ENCODE measurements at regions not wholly inside any gene's neighbourhood (a gene's known extent, or its start where the extent isn't known, plus 50 kb on each side); places are given as distances from the start of the nearest gene placed in this dataset.
A peak's percentile ranks its signal among the peaks of the same experiment; 100 is the strongest.

DNA sequence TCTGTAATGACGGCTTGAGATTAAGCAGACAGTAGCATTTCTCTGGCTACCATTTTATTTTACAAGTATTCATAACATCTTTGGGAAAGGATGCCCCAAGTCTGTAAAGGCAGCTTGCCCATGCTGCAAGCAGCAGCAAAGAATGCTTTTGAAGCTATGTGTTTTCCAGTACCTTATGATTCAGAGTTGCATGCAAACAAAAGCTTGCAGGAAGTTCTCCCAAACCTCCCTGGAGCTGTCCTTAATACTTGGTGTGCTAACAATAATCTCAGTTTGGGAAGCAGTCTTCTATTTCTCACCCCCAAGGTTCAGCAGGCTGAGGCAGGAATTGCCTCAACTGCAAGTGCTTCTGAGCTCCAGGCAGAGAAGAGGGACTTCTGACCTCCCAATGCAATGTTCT, 60.8 kb downstream of the CCNA1 start:
- DNase-seq = no peak

DNA sequence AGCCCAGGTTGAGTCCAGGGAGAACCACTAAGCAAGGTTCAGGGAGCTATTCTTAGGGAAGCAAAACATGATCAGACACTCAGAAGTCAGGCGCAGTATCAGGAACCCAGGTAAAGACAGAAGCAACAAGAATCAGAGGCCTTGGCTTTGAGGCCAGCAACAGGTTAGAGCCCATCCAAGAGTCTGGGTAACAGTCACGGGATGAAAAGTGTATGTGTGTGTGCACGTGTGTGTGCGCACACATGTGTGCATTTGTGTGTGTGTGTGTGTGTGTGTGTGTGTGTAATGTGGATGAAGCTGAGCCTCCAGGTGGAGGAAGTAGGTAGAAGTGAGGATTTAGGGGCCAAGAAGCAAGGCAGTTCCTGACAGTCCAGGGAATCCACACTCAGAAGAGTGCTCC, 63.1 kb downstream of the CCNA1 start:
- no peak for DNase-seq

- DNase-seq = no peak
These were observed 77.1 kb downstream of the CCNA1 start for GRCh38 chr13:36509369-36509768.

- no peak for DNase-seq
These were observed 80.5 kb downstream of the CCNA1 start for GRCh38 chr13:36512771-36513170.

GRCh38 chr13:36513266-36513665, 81.0 kb downstream of the CCNA1 start:
- DNase-seq = no peak

- DNase-seq = no peak
These were observed 83.2 kb downstream of the CCNA1 start for GRCh38 chr13:36515466-36515865.

DNA sequence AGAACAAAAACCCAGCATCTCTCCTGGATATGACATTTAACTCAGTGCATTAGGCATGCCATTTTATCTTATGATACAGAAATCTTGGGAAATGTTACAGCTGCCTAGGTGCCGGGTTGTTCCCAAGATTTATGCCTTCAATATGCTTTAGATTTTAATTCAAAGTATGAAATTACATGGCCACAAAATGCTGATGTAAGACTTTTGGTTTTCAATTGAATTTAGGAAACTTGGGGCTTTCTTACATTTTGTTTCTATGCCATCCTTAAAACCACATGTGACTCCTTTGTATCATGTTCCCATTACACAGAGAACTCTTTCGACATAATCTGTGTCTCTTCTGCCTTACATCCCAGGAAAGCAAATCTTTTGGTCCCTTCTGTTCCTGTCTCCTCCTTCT, 83.9 kb downstream of the CCNA1 start:
- peak in 1 of 2 donors; percentile 1 for DNase-seq

DNA sequence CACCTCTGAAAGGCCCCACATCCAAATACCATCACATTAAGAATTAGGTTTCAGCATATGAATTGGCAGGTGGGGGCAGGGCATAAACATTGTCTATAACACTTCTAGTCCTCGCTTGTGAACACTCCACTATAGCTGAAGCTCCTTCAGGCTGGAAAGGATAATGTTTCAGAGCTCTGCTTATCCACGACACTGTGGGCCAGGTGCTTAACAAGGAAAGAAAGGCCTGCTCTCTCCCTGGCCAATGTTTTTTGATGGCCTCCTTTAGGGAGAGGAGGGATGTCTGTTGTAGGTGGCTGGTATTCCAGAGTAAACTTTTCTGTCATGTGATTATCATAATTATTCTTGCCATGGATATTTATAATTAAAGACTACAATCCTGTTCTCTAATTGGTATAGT, 86.4 kb downstream of the CCNA1 start:
- no peak for DNase-seq

DNA sequence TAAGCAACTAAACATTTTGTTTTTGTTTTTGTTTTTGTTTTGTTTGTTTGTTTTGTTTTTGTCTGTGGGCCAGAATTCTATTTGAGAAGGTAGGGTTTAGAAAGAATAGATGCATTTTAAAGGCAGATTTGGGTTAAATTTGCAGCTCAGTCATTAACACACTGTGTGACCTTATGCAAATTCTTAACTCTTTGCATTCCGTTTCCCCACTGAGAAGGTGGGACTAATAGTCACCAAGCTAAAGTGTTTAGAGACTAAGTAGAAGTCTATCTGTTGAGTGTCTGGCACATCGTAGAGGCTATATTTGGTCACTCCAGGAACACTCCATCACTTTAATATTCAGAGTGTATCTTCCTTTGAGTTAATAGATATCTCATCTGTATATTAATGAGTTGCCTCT, 87.1 kb downstream of the CCNA1 start:
- DNase-seq = no peak

GRCh38 chr13:36520111-36520510, 87.8 kb downstream of the CCNA1 start:
- no peak for DNase-seq

DNA sequence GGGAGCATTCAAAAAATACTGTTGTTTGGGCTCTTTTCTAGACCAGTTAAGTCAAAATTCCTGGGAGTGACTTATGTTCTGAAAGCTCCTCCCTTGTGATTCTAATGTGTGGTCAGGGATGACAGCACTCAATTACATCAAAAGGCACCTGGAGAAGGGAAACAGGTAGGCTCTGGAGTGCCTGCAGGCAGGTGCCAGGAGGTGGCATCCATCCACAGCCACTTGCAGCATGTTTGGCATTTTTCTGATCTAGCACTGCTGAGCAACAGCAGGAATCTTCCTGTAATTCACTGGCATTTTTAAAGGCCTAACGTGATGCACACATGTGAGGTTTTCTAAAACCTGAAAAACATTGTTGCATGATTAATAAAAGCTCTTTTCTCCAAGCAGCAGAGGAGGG, 94.6 kb downstream of the CCNA1 start:
- DNase-seq = no peak

- DNase-seq = no peak
These were observed 95.8 kb downstream of the CCNA1 start for GRCh38 chr13:36528105-36528504.

GRCh38 chr13:36530050-36530789, 97.9 kb downstream of the CCNA1 start:
- no peak for DNase-seq

DNA sequence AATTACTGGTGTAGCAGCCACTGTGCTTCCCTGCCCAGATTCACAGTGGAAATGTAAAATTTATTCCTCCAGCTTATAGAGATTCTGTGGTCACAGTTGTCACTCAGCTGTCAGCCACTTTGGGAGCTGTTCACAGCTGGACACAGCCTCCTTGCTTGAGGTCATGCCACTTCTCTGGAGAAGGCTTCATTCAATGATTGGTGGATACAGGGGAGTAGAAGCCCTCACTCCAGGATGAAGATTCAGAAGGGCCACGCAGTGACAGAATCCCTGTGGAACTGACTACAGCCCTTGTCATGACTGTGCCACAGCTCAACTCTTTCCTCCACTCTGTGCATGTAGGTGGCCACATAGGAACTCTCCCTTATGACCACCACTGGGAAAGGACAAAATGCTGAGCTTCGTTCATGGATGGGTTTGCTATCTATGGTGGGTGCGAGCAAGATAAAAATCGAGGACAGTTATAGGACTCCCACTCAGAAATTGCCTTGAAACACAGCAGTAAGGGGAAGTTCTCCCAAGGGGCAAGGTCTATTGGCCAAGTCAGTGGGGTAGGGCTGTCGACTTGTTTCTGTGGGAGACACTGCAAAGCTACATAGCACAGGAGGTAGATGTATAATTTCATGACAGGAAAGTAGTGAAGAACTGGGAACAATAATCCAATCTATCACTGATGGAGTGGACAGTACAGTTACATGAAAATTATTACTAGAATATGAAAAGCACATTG, 98.7 kb downstream of the CCNA1 start:
- no peak for DNase-seq

- DNase-seq = no peak
These were observed 99.6 kb downstream of the CCNA1 start for GRCh38 chr13:36531746-36532486.

DNA sequence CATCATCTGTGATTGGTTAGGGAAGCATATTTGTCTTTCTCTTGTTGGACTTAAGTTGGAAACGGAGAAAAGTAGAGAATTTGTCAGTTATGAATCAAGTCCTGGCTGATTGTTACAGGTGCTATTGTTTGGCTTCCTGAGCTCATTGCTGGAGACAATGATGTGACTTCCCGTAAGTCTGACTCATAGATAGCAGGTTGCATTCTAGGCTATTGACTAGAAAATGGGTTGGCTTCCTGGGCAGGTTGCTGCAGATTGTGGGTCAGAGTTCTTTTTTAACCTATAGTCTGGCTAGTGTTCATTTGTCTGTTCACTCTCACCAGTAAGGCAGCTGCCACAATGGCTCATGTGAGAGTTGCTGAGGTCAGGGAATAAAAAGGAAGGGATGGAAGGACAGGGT, 101.5 kb downstream of the CCNA1 start:
- DNase-seq = no peak

DNA sequence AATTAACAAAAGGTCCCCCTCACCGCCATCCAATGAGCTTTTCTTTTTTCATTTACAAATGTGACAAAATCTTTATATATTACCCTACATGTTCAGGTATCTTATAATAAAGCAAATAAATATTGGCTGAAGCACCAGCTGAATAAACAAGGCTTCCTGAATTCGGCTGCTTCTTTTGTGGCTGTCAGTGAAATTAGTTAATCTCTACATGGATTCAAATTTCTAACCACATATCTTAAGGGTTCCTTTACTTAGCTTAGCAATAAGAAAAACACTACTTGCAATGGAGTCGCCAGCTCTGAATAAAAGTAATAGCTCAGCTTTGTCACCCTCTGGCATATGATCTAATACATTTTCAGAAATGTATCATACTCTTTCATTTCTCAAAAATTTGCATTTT, 104.3 kb downstream of the CCNA1 start:
- DNase-seq = no peak

- DNase-seq = no peak
These were observed 111.4 kb downstream of the CCNA1 start for GRCh38 chr13:36543671-36544070.

DNA sequence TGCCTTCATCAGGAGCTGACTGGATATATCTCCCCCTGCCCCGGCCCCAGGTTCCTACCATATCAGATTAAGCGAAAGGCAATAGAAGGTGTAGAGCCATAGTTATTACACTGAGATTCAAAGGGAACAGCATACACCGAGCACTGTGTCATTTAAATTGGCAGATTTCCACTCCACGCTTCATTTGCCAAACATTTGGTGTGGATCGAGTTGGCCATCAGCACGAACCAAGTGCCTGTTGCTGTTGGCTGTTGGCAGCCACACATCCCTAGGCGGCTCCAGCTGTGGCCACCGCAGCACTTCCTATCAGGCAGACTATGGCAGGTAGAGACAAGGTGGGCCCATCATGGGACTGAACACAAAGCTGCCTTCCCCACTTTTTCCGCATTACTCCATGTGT, 115.8 kb downstream of the CCNA1 start:
- DNase-seq = no peak

DNA sequence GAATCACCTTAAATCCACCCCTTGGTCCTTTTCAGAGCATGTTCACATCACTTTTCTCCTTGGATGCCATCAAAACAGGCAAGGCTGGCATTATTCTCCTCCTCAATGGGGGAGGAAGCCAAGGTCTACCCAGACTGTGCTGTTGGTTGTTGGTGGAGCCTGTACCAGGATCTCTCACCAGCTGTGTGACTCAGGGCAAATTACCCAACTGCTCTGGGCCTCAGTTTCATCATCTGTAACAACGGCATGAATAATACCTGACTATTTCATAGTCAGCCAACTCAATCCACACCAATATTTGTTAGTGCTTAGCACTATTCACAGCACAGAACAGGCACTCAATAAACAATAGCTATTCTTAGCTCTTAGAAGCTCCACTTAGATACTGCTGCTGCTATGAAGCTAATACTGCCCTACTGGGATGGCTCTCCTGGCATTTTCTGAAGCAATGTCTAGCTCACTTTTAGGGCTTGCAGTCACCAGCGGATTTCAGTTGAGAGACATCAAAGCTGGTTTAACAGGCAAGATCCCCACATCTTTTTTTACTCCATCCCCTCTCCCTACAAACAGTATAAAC, 116.9 kb downstream of the CCNA1 start:
- DNase-seq = no peak

- no peak for DNase-seq
These were observed 117.5 kb downstream of the CCNA1 start for GRCh38 chr13:36549755-36550154.

GRCh38 chr13:36550177-36550576, 117.9 kb downstream of the CCNA1 start:
- DNase-seq = no peak

- no peak for DNase-seq
These were observed 119.2 kb downstream of the CCNA1 start for GRCh38 chr13:36551445-36551844.

DNA sequence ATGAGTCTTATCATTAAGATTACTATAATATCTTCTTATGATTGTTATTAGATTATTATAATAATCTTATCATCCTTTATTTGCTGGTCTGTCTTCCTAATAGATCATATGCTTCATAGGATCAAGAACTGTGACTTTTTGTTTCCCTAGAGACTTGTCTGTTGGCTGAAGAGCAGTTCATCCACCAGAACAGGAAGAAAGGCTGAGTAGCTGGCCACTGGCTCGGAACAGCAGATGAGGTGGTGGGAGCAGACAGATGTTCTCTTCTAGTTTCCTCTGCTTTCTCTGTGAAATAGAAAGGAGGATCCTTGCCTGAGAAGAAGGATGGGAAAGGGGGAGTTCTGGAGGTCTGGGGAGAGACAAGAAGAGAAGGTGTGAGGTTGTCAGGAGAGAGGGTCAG, 120.0 kb downstream of the CCNA1 start:
- no peak for DNase-seq

Data from inflammatory macrophage treated with lipopolysaccharide for 1 hour (primary cell).